NB4 (cell line): ENCODE measurements at regions not wholly inside any gene's neighbourhood (a gene's known extent, or its start where the extent isn't known, plus 50 kb on each side); places are given as distances from the start of the nearest gene placed in this dataset.

Experiments used
- DNase-seq: peaks from one replicate; pipeline ENCODE4 v3.0.0; 2010; ENCODE audit warnings: low read depth
- H3K4me3 ChIP-seq: one replicate; pipeline ENCODE4 v1.5.1; 2011; ENCODE audit warnings: mild to moderate bottlenecking, low read depth, low read length, moderate library complexity
- CTCF ChIP-seq: IDR thresholded peaks from one replicate; pipeline ENCODE4 v1.5.1; 2012; ENCODE audit warnings: low read depth, low read length
- MAX ChIP-seq: IDR thresholded peaks from 2 replicates; pipeline ENCODE4 v1.6.1; 2011; ENCODE audit warnings: low read depth, low read length
- MYC ChIP-seq: IDR thresholded peaks from 2 replicates; pipeline ENCODE4 v1.6.1; 2011; ENCODE audit warnings: low read depth, low read length
- POLR2A ChIP-seq: IDR thresholded peaks from 2 replicates; pipeline ENCODE4 v1.6.1; 2011; ENCODE audit warnings: mild to moderate bottlenecking; ENCODE audit not compliant: insufficient read length; ENCODE audit errors: extremely low read depth

GRCh38 chr15:69780981-69781380, 316.7 kb downstream of the TLE3 start:
- no peak overlapping the region for H3K4me3 ChIP-seq
- peak; percentile 28 for DNase-seq
- TF ChIP-seq CTCF (no peak), MAX (no peak), MYC (no peak), POLR2A (no peak)

DNA sequence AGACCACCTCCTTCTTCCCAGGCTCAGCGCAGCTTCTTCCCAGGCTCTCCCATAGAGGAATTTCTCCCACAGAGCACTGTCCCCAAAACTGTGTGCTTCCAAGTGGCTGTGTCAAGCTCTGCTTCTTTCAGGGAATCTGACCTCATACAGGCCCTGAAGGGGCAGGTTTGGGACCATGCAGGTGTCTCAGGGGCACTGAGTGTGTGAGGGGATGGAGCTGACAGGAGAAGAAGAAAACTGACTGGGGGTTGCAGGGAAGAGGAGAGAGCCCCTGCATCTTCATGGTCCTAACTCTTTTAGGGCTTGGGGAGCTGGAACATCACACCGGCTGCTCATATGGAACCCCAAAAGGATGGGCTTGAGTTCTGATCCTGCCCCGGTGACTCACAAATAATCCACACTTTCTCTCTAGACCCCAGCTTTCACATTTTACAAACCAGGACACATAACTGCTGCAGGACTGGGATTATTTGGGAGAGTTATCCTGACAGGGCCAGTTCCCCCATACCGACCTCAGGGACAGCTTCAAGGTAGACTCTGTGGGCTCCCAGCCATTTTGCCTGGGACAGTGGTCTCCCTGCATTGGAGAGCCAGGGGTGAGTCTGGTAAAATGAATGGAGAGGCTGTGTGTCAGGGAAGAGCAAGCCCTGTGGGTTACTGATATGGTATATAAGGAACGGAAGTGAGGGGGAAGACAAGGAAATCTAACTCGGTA, 316.1 kb downstream of the TLE3 start:
- no peak overlapping the region for H3K4me3 ChIP-seq
- no peak for DNase-seq
- no peak for TF ChIP-seq MYC
- TF ChIP-seq POLR2A, result no peak
- TF ChIP-seq CTCF, result no peak
- no peak for TF ChIP-seq MAX

GRCh38 chr15:69782139-69782658, 315.5 kb downstream of the TLE3 start:
- TF ChIP-seq POLR2A (no peak), CTCF (no peak), MYC (no peak), MAX (no peak)
- no peak overlapping the region for H3K4me3 ChIP-seq
- DNase-seq, result no peak

GRCh38 chr15:69782809-69783208, 314.9 kb downstream of the TLE3 start:
- no peak overlapping the region for H3K4me3 ChIP-seq
- TF ChIP-seq POLR2A (no peak), CTCF (no peak), MYC (no peak), MAX (no peak)
- DNase-seq, result no peak

- H3K4me3 ChIP-seq, result no peak overlapping the region
- no peak for DNase-seq
- TF ChIP-seq CTCF (no peak), POLR2A (no peak)
These were observed 314.5 kb downstream of the TLE3 start for GRCh38 chr15:69783211-69783610.
